BJ (cell line): ENCODE measurements at regions not wholly inside any gene's neighbourhood (a gene's known extent, or its start where the extent isn't known, plus 50 kb on each side); places are given as distances from the start of the nearest gene placed in this dataset.
A peak's percentile ranks its signal among the peaks of the same experiment; 100 is the strongest.
"Not testable (repeated sequence)": the region's sequence is repeated elsewhere in the genome, so short reads cannot be mapped to it uniquely, and the experiment has no call there.

Experiments used
- CTCF ChIA-PET: fragments of 350-600 bp; formaldehyde crosslinking; extraction: SDS; loops from one replicate; lab custom pipeline; 2021; ENCODE audit warnings: antibody characterized with exemption, inconsistent platforms; lab: Yijun Ruan, JAX
- POLR2A ChIA-PET: fragments of 300-600 bp; sonication (Branson Sonifier 250); formaldehyde crosslinking; extraction: SDS; loops from one replicate; lab custom pipeline; 2021; ENCODE audit warnings: antibody characterized with exemption; lab: Charles Lee
- DNase-seq: peaks from one replicate; pipeline ENCODE4 v3.0.0-alpha.2; 2011; ENCODE audit warnings: low read depth
- H3K27me3 ChIP-seq: 2 replicates; pipeline ENCODE4 v1.6.0; 2011; ENCODE audit warnings: low read length; ENCODE audit not compliant: control insufficient read depth, insufficient read depth
- H3K36me3 ChIP-seq: 2 replicates; pipeline ENCODE4 v1.5.1; 2011; ENCODE audit warnings: low read length; ENCODE audit not compliant: control insufficient read depth, insufficient read depth
- H3K4me3 ChIP-seq: 2 replicates; pipeline ENCODE4 v1.5.1; 2011; ENCODE audit warnings: low read depth, mild to moderate bottlenecking, control low read depth, low read length
- TF ChIP-seq, protein P1 (sequence below): IDR thresholded peaks from 2 replicates; pipeline ENCODE4 v1.5.1; 2011; ENCODE audit warnings: low read depth, mild to moderate bottlenecking, control low read depth, inconsistent platforms, low read length, moderate library complexity; ENCODE audit not compliant: insufficient read depth

DNA sequence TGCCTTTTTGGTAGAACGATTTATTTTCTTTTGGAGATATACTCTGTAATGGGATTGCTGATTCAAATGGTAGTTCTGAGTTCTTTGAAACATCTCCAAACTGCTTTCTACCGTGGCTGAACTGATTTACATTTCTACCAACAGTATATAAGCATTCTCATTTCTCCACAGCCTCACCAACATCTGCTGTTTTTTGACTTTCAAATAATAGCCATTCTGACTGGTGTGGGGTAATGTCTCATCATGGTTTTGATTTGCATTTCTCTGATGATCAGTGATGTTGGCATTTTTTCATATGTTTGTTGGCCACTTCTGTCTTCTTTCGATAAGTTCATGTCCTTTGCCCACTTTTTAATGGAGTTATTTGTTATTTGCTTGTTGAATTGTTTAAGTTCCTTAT, 154.0 kb downstream of the ABHD5 start:
- no peak for DNase-seq
- POLR2A ChIA-PET: no interaction called here

DNA sequence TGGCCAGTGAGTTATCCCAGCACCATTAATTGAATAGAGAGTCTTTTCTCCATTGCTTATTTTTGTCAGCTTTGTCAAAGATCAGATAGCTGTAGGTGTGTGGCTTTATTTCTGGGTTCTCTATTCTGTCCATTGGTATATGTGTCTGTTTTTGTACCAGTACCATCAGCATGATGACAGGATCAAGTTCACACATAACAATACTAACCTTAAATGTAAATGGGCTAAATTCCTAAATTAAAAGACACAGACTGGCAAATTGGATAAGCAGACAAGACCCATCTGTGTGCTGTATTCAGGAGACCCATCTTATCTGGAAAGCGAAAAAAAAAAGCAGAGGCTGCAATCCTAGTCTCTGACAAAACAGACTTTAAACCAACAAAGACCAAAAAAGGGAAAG, 154.8 kb downstream of the ABHD5 start:
- CTCF ChIA-PET: interaction anchor here (0.6 to 0.7 kb wide), 2 partner anchors 123 to 342 kb away, joined by 3 read pairs; no protein-coding TSS in a partner anchor
- H3K27me3 ChIP-seq, DNase-seq, H3K4me3 ChIP-seq, H3K36me3 ChIP-seq, POLR2A ChIA-PET: not testable (repeated sequence)

More for the DNA sequence above, 154.0 kb downstream of the ABHD5 start:
- TF ChIP-seq, protein P1, sequence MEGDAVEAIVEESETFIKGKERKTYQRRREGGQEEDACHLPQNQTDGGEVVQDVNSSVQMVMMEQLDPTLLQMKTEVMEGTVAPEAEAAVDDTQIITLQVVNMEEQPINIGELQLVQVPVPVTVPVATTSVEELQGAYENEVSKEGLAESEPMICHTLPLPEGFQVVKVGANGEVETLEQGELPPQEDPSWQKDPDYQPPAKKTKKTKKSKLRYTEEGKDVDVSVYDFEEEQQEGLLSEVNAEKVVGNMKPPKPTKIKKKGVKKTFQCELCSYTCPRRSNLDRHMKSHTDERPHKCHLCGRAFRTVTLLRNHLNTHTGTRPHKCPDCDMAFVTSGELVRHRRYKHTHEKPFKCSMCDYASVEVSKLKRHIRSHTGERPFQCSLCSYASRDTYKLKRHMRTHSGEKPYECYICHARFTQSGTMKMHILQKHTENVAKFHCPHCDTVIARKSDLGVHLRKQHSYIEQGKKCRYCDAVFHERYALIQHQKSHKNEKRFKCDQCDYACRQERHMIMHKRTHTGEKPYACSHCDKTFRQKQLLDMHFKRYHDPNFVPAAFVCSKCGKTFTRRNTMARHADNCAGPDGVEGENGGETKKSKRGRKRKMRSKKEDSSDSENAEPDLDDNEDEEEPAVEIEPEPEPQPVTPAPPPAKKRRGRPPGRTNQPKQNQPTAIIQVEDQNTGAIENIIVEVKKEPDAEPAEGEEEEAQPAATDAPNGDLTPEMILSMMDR: no peak
- Histone ChIP-seq H3K36me3 (no peaks in the 10 kb centered on the region), H3K27me3 (no peaks in the 10 kb centered on the region), H3K4me3 (no peak overlapping the region)
- CTCF ChIA-PET: no interaction called here

DNA sequence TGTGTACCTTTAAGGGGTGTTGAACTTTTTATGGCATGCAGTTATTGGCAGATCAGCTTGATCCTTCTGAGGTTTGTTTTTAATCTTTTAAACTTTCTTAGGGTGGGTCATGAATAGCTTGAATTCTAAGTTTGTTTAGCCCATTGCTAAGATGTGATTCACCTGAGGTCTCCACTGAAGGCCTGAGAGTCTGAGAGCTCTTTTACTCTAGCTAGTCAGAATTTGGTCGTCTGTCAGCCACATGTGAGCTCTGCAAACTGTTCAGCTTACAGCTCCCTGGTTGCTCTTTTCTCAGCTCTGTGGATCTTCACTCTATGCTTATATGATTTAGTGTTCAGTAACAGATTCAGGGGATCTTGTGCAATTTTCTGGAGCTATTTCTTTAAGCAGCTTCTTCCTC, 161.3 kb downstream of the ABHD5 start:
- POLR2A ChIA-PET: no interaction called here

DNA sequence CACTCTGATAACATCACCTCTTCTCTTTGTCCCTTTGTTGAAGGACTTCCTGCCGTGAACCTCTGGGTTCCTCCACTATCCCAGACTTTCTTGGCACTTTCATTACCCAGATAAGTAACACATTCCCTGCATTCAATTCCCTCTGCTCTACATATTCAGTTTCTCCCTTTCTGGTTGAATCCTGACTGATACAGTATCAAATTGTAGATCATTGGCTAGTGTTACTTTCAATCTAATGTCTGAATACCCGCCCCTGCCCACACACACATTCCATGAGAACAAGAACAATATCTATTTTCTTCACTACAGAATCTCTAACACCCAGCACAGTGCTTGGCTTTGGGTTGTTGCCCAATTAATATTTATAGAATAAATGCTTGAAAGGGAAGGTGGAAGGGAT, 163.5 kb downstream of the ABHD5 start:
- POLR2A ChIA-PET: no interaction called here
- CTCF ChIA-PET: interaction anchor here (0.6 to 4.3 kb wide), 6 partner anchors 11 to 620 kb away, joined by 3 to 57 read pairs (median 8); no protein-coding TSS in a partner anchor
- no peaks in the 10 kb centered on the region for H3K27me3 ChIP-seq
- no peak overlapping the region for H3K4me3 ChIP-seq
- DNase-seq: no peak
- H3K36me3 ChIP-seq: no peaks in the 10 kb centered on the region
- TF ChIP-seq, protein P1: no peak

More for the DNA sequence above, 161.3 kb downstream of the ABHD5 start:
- TF ChIP-seq, protein P1: no peak
- DNase-seq: peak; percentile 39
- CTCF ChIA-PET: interaction anchor here (0.6 to 1.2 kb wide), 3 partner anchors 15 to 470 kb away, joined by 3 to 5 read pairs (median 3); no protein-coding TSS in a partner anchor
- H3K27me3 ChIP-seq: no peaks in the 10 kb centered on the region
- no peaks in the 10 kb centered on the region for H3K36me3 ChIP-seq
- H3K4me3 ChIP-seq: no peak overlapping the region

DNA sequence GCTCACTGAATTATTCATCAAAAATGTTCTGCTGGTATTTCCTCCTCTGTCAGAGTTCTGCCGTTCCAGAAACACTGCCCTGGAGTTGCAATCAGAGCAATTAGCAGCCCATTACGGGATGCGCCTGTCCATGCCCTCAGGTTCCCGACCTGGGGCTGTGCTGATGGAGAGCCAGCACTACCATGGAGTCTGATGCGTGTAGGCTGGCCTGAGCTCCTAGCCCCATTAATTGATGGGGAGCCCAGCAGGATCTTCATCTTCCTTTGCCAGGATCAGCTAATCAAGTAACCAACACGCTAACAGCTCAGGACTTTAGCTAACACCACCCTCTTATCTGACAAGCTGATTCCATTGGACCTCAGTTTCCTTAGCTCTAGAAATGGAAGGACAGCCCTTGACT, 164.2 kb downstream of the ABHD5 start:
- DNase-seq: no peak
- CTCF ChIA-PET: interaction anchor here (0.6 to 4.3 kb wide), 24 partner anchors 8 to 621 kb away, joined by 3 to 57 read pairs (median 4); no protein-coding TSS in a partner anchor
- no peak overlapping the region for H3K4me3 ChIP-seq
- POLR2A ChIA-PET: no interaction called here
- no peaks in the 10 kb centered on the region for H3K36me3 ChIP-seq
- H3K27me3 ChIP-seq: no peaks in the 10 kb centered on the region
- TF ChIP-seq, protein P1: no peak

DNA sequence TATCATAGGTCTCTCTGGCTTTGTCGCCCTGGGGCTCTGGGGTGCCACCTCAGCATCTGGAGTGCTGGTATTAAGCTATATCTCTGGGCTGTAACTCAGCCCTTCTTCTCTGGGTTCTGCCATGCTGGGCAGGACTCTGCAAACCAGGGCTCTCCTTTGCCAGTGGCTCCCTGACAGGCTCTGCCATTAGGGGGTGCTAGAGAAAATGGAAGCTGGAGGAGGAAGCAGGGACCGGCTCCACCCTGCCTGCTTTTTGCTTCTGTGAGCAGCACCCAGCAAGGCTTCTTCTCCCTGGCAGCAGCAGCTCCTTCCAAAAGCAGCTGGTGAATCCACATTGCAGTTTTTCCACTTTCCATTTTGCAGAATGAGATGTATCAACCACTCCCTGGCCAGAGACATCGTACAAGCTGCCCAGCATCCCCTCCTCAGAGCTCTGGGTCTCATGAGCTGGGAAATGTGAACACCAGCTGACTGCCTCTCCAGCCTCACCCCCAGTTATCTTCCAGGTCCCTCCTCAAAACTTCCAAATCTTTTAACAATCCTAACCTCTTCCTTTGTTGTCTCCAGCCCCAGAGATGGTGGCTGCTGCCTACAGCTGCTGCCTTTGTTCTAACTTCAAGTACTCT, 165.0 kb downstream of the ABHD5 start:
- POLR2A ChIA-PET: interaction anchor here (0.5 kb wide), 1 partner anchor 390 kb away, joined by 7 read pairs; no protein-coding TSS in a partner anchor
- Histone ChIP-seq H3K27me3 (no peaks in the 10 kb centered on the region), H3K36me3 (no peaks in the 10 kb centered on the region), H3K4me3 (no peak overlapping the region)
- DNase-seq: no peak
- TF ChIP-seq, protein P1: peak; percentile 86
- CTCF ChIA-PET: interaction anchor here (0.6 to 4.3 kb wide), 29 partner anchors 8 to 343 kb away, joined by 3 to 57 read pairs (median 4); no protein-coding TSS in a partner anchor
